Chondrocyte (in vitro differentiated cells): ENCODE measurements at regions not wholly inside any gene's neighbourhood (a gene's known extent, or its start where the extent isn't known, plus 50 kb on each side); places are given as distances from the start of the nearest gene placed in this dataset.

ENCODE experiments used
- DNase-seq: peaks from one replicate; pipeline ENCODE4 v3.0.0; 2021; ENCODE audit warnings: mixed read lengths, low spot score
- H3K27ac Mint-ChIP-seq: one replicate; pipeline ENCODE4 v1.8.0; 2021; ENCODE audit warnings: mild to moderate bottlenecking, moderate library complexity, mixed read lengths; ENCODE audit not compliant: unreplicated experiment
- H3K27me3 Mint-ChIP-seq: 2 replicates; pipeline ENCODE4 v1.8.0; 2021; ENCODE audit warnings: low read depth, mixed read lengths
- H3K36me3 Mint-ChIP-seq: 2 replicates; pipeline ENCODE4 v1.8.0; 2021; ENCODE audit warnings: low read depth, mixed read lengths
- H3K4me1 Mint-ChIP-seq: 2 replicates; pipeline ENCODE4 v1.8.0; 2021; ENCODE audit warnings: low read depth, mild to moderate bottlenecking, mixed read lengths
- H3K4me3 Mint-ChIP-seq: one replicate; pipeline ENCODE4 v1.8.0; 2021; ENCODE audit warnings: mild to moderate bottlenecking, moderate library complexity, mixed read lengths; ENCODE audit not compliant: unreplicated experiment
- H3K9me3 Mint-ChIP-seq: 2 replicates; pipeline ENCODE4 v1.8.0; 2021; ENCODE audit warnings: low read depth, mixed read lengths
- CTCF ChIP-seq: fragments of 200-600 bp; sonication (generic); IDR thresholded peaks from 2 replicates; pipeline ENCODE4 v1.5.0; 2021; ENCODE audit warnings: antibody characterized with exemption, mild to moderate bottlenecking, moderate library complexity

DNA sequence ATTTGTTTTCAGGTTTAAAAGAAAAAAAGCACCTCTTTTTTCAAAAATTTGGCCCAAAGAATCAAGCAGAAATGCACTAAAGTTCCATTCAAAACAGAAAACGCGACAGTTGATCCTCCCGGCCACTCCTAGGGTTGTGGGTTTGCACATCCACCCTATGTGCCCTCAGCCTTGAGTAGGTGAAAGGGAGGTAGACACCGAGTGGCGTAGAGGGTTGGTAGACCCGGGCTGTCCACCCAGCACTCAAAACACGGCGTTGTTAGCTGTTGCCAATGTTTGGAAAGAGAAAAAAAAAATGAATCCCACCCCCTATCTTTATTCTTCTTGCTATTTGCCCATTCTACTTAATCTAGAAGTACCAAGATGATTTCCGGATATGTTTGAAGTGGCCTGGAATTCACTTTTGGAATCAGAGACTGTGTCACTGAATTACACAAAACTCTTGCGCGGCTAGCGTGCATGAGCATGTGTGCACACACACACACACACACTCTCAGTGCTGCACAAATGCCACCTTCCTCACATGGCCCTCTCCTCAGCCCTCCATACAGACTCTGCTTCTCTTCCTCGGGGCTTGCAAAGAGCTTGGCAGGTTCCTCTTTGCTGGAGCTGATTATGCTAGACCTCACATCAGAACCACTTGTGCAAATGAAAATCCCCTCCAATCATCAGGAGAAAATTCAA lies 110.2 kb upstream of the HAND1 start:
- no peak overlapping the region for H3K4me3 Mint-ChIP-seq
- H3K9me3 Mint-ChIP-seq, result no peaks in the 10 kb centered on the region
- H3K27ac Mint-ChIP-seq, result no peak overlapping the region
- peaks cover 18% of the 10 kb centered on the region for H3K4me1 Mint-ChIP-seq
- H3K36me3 Mint-ChIP-seq, result peaks cover 2% of the 10 kb centered on the region
- TF ChIP-seq CTCF, result no peak
- DNase-seq, result no peak
- H3K27me3 Mint-ChIP-seq, result peaks cover 23% of the 10 kb centered on the region

GRCh38 chr5:154587123-154588026 lies 109.3 kb upstream of the HAND1 start:
- peaks cover 30% of the 10 kb centered on the region for H3K27me3 Mint-ChIP-seq
- H3K36me3 Mint-ChIP-seq, result peaks cover 2% of the 10 kb centered on the region

GRCh38 chr5:154583671-154584177 lies 105.7 kb upstream of the HAND1 start:
- TF ChIP-seq CTCF, result no peak
- H3K27me3 Mint-ChIP-seq, result peaks cover 33% of the 10 kb centered on the region
- H3K9me3 Mint-ChIP-seq, result no peaks in the 10 kb centered on the region
- peaks cover 9% of the 10 kb centered on the region for H3K4me1 Mint-ChIP-seq
- peaks cover 2% of the 10 kb centered on the region for H3K36me3 Mint-ChIP-seq
- no peak for DNase-seq
- no peak overlapping the region for H3K4me3 Mint-ChIP-seq
- H3K27ac Mint-ChIP-seq, result no peak overlapping the region

More at GRCh38 chr5:154587123-154588026, 109.3 kb upstream of the HAND1 start:
- no peak overlapping the region for H3K4me3 Mint-ChIP-seq
- no peak for DNase-seq
- no peak for TF ChIP-seq CTCF
- no peak overlapping the region for H3K27ac Mint-ChIP-seq
- peaks cover 10% of the 10 kb centered on the region for H3K4me1 Mint-ChIP-seq
- H3K9me3 Mint-ChIP-seq, result no peaks in the 10 kb centered on the region

DNA sequence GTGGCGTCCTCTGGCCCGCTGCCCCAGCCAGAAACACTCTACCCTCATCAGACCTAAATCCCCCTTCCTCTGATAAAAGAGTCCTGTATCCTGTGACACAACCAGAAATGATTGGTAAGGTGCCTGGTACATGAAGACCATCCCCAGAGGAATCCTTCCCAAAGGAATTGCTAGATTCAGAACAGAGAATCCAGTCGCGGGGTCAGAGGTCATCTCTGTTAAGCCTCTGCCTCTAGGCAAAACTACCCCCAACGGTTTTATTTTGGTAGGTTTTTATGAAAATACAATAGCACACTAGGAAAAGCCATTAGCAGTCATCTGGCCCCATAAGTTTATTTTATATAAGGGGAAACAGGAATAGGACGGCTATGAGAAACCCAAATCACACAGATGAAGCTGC lies 102.4 kb upstream of the HAND1 start:
- H3K27ac Mint-ChIP-seq, result no peak overlapping the region
- no peaks in the 10 kb centered on the region for H3K4me1 Mint-ChIP-seq
- H3K9me3 Mint-ChIP-seq, result no peaks in the 10 kb centered on the region
- peaks cover 2% of the 10 kb centered on the region for H3K36me3 Mint-ChIP-seq
- H3K27me3 Mint-ChIP-seq, result peaks cover 55% of the 10 kb centered on the region
- DNase-seq, result no peak
- no peak for TF ChIP-seq CTCF
- H3K4me3 Mint-ChIP-seq, result no peak overlapping the region

- DNase-seq, result no peak
- no peak overlapping the region for H3K27ac Mint-ChIP-seq
- no peaks in the 10 kb centered on the region for H3K4me1 Mint-ChIP-seq
- H3K4me3 Mint-ChIP-seq, result no peak overlapping the region
- H3K27me3 Mint-ChIP-seq, result peaks cover 59% of the 10 kb centered on the region
- H3K36me3 Mint-ChIP-seq, result no peaks in the 10 kb centered on the region
- H3K9me3 Mint-ChIP-seq, result no peaks in the 10 kb centered on the region
- no peak for TF ChIP-seq CTCF
These were observed 99.4 kb upstream of the HAND1 start for GRCh38 chr5:154577416-154577815.
